Fibroblast of upper back skin (primary cell): ENCODE measurements at regions not wholly inside any gene's neighbourhood (a gene's known extent, or its start where the extent isn't known, plus 50 kb on each side); places are given as distances from the start of the nearest gene placed in this dataset.
"Not testable (repeated sequence)": the region's sequence is repeated elsewhere in the genome, so short reads cannot be mapped to it uniquely, and the experiment has no call there.

Experiments
- DNase-seq: peaks from one replicate; pipeline ENCODE4 v3.0.0-alpha.2; 2013

- DNase-seq, result not testable (repeated sequence)
These were observed 216.8 kb upstream of the CDKN2B start for GRCh38 chr9:22225856-22226255.

- no peak for DNase-seq
These were observed 218.6 kb upstream of the DMRTA1 start for GRCh38 chr9:22227986-22228385.

GRCh38 chr9:22228542-22228941, 218.1 kb upstream of the DMRTA1 start:
- no peak for DNase-seq

GRCh38 chr9:22229069-22229468, 217.6 kb upstream of the DMRTA1 start:
- no peak for DNase-seq

GRCh38 chr9:22231309-22231708, 215.3 kb upstream of the DMRTA1 start:
- not testable (repeated sequence) for DNase-seq

GRCh38 chr9:22232971-22233370, 213.7 kb upstream of the DMRTA1 start:
- no peak for DNase-seq

- DNase-seq, result peak; percentile 93
These were observed 208.9 kb upstream of the DMRTA1 start for GRCh38 chr9:22237497-22238363.

- DNase-seq, result peak; percentile 67
These were observed 207.6 kb upstream of the DMRTA1 start for GRCh38 chr9:22238809-22239684.

GRCh38 chr9:22240619-22241018, 206.0 kb upstream of the DMRTA1 start:
- DNase-seq, result peak; percentile 42

GRCh38 chr9:22241024-22241423, 205.6 kb upstream of the DMRTA1 start:
- no peak for DNase-seq

GRCh38 chr9:22241611-22242010, 205.0 kb upstream of the DMRTA1 start:
- no peak for DNase-seq

- peak; percentile 61 for DNase-seq
These were observed 202.2 kb upstream of the DMRTA1 start for GRCh38 chr9:22244139-22245011.

GRCh38 chr9:22255337-22255736, 191.3 kb upstream of the DMRTA1 start:
- DNase-seq, result no peak

- no peak for DNase-seq
These were observed 190.2 kb upstream of the DMRTA1 start for GRCh38 chr9:22256381-22256780.

- DNase-seq, result no peak
These were observed 189.4 kb upstream of the DMRTA1 start for GRCh38 chr9:22257026-22257816.

GRCh38 chr9:22265038-22265437, 181.6 kb upstream of the DMRTA1 start:
- DNase-seq, result no peak

- DNase-seq, result no peak
These were observed 181.1 kb upstream of the DMRTA1 start for GRCh38 chr9:22265534-22265933.

GRCh38 chr9:22274477-22274876, 172.1 kb upstream of the DMRTA1 start:
- DNase-seq, result no peak

GRCh38 chr9:22278426-22278825, 168.2 kb upstream of the DMRTA1 start:
- DNase-seq, result peak; percentile 32

GRCh38 chr9:22279636-22280035, 167.0 kb upstream of the DMRTA1 start:
- DNase-seq, result no peak

GRCh38 chr9:22285066-22285465, 161.6 kb upstream of the DMRTA1 start:
- DNase-seq, result no peak

GRCh38 chr9:22286661-22287060, 160.0 kb upstream of the DMRTA1 start:
- no peak for DNase-seq
